ENCODE measurements at regions not wholly inside any gene's neighbourhood (a gene's known extent, or its start where the extent isn't known, plus 50 kb on each side); places are given as distances from the start of the nearest gene placed in this dataset.

DNA sequence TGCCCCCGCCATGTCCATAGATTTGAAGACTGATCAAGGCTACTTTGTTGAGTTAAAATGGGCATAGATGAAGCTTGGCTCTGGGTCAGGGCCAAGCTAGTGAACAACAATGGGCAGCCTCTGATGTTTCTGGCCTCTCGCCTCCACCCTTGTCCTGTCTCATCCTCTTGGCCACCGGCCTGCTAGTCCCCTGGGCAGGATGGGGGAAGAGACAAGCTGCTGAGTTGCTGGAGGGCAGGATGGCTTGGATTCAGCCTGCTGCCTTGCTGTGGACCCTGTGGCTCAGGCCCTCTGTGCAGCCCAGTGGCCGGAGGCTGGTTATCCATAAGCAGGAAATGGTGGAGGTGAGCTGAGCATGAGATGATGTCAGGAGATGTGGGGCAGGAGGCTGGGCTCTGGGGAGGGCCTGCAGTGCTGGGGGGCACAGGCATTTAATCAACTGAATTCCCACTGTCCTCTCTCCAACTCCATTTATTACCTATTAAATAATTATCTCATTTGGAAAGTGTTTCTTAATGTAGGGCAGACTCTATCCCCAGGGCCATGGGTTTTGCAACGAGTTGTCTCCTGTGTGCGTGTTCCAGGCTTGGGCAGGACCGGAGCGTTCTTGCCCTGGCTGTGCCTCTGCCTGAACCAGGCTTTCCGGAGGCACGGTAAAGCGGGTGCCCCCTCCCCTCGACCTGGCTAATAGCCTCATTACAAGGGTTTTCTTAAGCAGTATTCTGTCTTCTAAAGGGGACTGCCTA lies 122.9 kb downstream of the GLI2 start:
- FAIRE-seq: no peak
- DNase-seq (ENCODE audit: insufficient read length, low spot score): no peak
- TF ChIP-seq, protein P1, sequence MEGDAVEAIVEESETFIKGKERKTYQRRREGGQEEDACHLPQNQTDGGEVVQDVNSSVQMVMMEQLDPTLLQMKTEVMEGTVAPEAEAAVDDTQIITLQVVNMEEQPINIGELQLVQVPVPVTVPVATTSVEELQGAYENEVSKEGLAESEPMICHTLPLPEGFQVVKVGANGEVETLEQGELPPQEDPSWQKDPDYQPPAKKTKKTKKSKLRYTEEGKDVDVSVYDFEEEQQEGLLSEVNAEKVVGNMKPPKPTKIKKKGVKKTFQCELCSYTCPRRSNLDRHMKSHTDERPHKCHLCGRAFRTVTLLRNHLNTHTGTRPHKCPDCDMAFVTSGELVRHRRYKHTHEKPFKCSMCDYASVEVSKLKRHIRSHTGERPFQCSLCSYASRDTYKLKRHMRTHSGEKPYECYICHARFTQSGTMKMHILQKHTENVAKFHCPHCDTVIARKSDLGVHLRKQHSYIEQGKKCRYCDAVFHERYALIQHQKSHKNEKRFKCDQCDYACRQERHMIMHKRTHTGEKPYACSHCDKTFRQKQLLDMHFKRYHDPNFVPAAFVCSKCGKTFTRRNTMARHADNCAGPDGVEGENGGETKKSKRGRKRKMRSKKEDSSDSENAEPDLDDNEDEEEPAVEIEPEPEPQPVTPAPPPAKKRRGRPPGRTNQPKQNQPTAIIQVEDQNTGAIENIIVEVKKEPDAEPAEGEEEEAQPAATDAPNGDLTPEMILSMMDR (IDR thresholded peaks at IDR 0.05; ENCODE audit: insufficient read depth, missing control alignments): no peak

DNA sequence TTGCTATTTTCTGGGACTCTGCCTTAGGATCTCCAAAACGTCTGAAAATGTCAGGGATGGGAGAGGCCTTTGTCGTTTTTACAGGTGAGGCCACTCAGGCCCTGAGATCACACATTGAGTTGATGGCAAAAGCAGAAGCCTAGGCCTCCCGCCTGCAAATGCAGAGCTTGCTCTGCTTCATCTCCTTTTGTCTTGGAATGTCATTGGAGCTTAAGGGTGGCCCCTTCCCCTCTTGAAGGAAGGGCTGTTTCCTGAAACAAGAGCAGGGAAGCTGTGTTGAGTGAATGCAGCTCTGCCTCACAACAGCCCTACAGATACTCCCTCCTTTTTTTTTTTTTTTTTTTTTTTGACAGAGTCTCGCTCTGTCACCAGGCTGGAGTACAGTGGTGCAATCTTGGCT lies 123.5 kb downstream of the GLI2 start:
- TF ChIP-seq, protein P1 (IDR thresholded peaks at IDR 0.05; ENCODE audit: insufficient read depth, missing control alignments): no peak
- DNase-seq (ENCODE audit: insufficient read length, low spot score) (no peak), FAIRE-seq (no peak)

DNA sequence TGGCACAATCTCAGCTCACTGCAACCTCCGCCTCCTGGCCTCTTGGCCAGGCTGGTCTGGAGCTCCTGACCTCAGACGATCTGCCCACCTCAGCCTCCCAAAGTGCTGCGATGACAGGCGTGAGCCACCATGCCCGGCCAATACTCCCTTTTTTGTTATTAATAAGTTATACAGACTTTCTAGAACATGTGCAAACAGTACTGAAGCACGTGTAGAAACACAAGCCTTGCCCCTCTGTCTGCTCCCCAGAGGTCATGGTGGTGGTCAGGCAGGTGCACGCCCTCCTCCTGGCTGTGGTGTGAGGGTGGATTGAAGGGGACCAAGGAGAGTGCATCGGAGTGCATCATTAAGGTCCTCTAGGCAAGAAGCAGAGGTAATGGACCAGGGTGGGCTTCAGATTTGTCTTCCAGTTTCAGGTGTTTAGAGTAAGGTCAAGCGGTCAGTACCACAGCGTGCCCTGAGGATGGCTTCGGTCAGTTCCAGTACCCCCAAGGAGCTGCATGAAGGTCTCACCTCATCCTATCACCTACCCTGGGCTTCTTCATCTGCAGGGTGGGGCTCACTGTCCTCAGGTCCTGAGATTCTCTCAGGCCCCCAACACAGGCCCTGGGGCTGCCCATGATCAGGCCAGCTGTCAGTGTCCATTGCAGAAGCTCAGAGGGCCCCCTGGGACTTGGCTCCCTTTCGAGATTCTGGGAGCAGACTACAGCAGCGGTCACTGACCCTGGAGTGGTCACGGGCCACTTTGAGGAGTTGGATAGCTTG lies 124.3 kb downstream of the GLI2 start:
- FAIRE-seq: no peak
- TF ChIP-seq, protein P1 (IDR thresholded peaks at IDR 0.05; ENCODE audit: insufficient read depth, missing control alignments): no peak
- no peak for DNase-seq (ENCODE audit: insufficient read length, low spot score)

DNA sequence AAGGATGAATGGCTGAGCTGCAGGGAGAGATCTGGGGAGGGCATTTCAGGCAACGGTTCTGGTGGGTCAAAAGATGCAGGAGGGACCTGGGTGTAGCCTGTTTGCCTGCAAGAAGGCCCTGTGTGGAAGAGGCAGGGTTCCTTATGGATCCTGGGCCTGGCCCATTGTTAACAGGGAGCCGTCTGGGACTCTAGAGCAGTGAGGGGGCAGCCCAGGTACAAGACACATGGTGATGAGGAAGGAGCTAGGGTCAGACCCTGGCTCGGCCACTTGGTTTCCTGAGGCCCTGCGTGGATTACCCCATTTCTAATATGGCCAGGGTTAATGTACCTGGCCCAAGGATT lies 124.9 kb downstream of the GLI2 start:
- FAIRE-seq (no peak), DNase-seq (ENCODE audit: insufficient read length, low spot score) (no peak)
- TF ChIP-seq, protein P1 (IDR thresholded peaks at IDR 0.05; ENCODE audit: insufficient read depth, missing control alignments): no peak

DNA sequence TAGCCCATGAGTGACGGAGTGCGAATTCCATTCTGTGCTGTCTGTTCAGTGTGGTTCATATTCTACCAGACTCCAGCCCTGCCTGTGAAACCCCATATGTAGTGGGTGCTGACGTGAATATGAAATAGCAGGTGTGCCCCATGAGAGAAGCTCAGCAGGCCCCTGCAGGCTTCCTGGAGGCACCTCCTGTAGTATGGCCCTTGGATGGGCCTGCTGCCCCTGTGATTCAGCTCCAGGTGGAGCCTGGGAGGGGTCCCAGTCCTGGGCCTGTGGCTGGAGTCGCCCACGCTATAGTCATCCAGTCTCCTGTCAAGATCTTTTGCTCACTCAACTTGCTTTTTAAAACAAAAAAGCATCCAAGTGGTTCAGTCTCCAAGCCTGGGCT lies 125.5 kb downstream of the GLI2 start:
- TF ChIP-seq, protein P1 (IDR thresholded peaks at IDR 0.05; ENCODE audit: insufficient read depth, missing control alignments): no peak
- DNase-seq (ENCODE audit: insufficient read length, low spot score) (no peak), FAIRE-seq (no peak)

DNA sequence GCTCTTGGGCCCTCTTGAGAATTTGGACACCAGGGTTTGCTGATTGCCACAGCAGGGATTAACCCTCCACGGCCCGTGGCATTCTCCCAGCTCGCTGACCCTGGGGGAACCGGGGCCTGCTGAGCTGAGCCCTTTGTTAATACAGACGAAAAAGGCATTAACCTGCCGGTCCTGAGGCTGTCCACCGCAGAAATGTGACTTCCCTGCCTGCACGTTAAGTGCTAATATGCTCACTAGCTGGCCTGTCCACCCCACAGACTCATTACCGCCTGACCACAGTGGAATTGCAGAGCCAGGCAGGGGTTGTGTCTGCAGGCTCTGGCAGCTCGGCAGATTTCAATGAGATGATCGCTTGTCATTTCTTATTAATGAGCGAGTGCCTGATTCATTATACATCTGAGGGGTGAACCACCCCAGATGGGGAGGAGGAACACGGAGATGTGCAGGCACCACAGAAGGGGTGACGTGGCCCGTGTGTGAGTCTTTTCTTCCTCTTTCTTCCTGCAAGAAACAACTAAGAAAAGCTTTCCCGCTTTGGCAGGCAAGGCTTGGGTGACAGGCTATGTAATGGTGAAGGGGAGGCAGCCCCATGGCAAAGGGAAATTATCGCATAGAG lies 126.0 kb downstream of the GLI2 start:
- DNase-seq (ENCODE audit: insufficient read length, low spot score) (no peak), FAIRE-seq (no peak)
- TF ChIP-seq, protein P1 (IDR thresholded peaks at IDR 0.05; ENCODE audit: insufficient read depth, missing control alignments): no peak

All from D721Med (cell line).